ENCODE measurements at regions not wholly inside any gene's neighbourhood (a gene's known extent, or its start where the extent isn't known, plus 50 kb on each side); places are given as distances from the start of the nearest gene placed in this dataset.

GRCh38 chr17:12242345-12242954 is 221.8 kb downstream of the MAP2K4 start:
- TF ChIP-seq CTCF (IDR thresholded peaks at IDR 0.05), result no peak
- TF ChIP-seq POLR2A (IDR thresholded peaks at IDR 0.05), result no peak
